Endothelial cell of umbilical vein (primary cell): ENCODE measurements at regions not wholly inside any gene's neighbourhood (a gene's known extent, or its start where the extent isn't known, plus 50 kb on each side); places are given as distances from the start of the nearest gene placed in this dataset.

Experiments used
- JUN ChIP-seq: IDR thresholded peaks from 2 replicates; pipeline ENCODE4 v1.6.1; 2011; ENCODE audit warnings: borderline replicate concordance, low read depth; ENCODE audit not compliant: insufficient read length, insufficient read depth
- TF ChIP-seq, protein P1 (sequence below), 2 donors: IDR thresholded peaks; 1 replicate in 1 of 2; 2 replicates in 1 of 2; pipeline ENCODE4 v1.5.1; 2011; ENCODE audit warnings: low read length in 2 of 2, mild to moderate bottlenecking in 2 of 2, moderate library complexity in 2 of 2, control low read depth in 1 of 2, inconsistent platforms in 1 of 2, low read depth in 1 of 2; ENCODE audit not compliant: insufficient read depth in 1 of 2; ENCODE audit errors: extremely low read depth in 1 of 2

DNA sequence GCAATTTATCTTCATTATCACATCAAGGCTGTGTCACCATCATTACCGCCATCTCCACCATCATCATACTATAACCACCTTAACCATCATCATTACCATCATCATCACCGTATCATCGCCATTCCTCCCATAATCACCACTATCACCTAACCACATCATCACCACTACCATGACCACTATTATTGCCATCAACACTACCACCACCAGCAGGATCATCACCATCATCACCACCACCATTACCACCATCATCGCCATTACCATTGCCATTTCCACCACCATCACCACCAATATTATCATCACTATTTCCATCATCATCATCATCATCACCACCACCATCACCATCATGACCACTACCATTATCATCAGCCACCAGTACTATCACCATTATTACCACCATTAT lies 314.4 kb downstream of the CYP26B1 start:
- TF ChIP-seq, protein P1, sequence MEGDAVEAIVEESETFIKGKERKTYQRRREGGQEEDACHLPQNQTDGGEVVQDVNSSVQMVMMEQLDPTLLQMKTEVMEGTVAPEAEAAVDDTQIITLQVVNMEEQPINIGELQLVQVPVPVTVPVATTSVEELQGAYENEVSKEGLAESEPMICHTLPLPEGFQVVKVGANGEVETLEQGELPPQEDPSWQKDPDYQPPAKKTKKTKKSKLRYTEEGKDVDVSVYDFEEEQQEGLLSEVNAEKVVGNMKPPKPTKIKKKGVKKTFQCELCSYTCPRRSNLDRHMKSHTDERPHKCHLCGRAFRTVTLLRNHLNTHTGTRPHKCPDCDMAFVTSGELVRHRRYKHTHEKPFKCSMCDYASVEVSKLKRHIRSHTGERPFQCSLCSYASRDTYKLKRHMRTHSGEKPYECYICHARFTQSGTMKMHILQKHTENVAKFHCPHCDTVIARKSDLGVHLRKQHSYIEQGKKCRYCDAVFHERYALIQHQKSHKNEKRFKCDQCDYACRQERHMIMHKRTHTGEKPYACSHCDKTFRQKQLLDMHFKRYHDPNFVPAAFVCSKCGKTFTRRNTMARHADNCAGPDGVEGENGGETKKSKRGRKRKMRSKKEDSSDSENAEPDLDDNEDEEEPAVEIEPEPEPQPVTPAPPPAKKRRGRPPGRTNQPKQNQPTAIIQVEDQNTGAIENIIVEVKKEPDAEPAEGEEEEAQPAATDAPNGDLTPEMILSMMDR (IDR thresholded peaks at IDR 0.05; ENCODE audit: extremely low read depth in 1 of 2, insufficient read depth in 1 of 2, low read depth in 1 of 2, low read length in 2 of 2): no peak
- TF ChIP-seq JUN: no peak
